Kidney (tissue), 13 donors: ENCODE measurements at regions not wholly inside any gene's neighbourhood (a gene's known extent, or its start where the extent isn't known, plus 50 kb on each side); places are given as distances from the start of the nearest gene placed in this dataset.

ENCODE experiments used
- DNase-seq, 5 donors: peaks; one replicate each; pipeline ENCODE4 v3.0.0-alpha.2; 2013 to 2020
- FAIRE-seq: peaks from 2 replicates; lab custom pipeline; 2012; peaks lifted over from hg19 to GRCh38; lab: Jason Lieb, UNC
- H3K27ac ChIP-seq, 2 donors: one replicate each; pipeline ENCODE4 v1.7.0; 2013; ENCODE audit warnings: low read depth in 2 of 2, low read length in 2 of 2, inconsistent platforms in 1 of 2
- H3K27me3 ChIP-seq: one replicate; pipeline ENCODE4 v1.7.1; 2013; ENCODE audit warnings: low read length, inconsistent platforms; ENCODE audit not compliant: control insufficient read depth, insufficient read depth
- H3K36me3 ChIP-seq, 3 donors: one replicate each; pipeline versions ENCODE4 v1.7.0 to v1.7.1; 2013; ENCODE audit warnings: low read length in 3 of 3, control low read depth in 1 of 3, inconsistent platforms in 1 of 3; ENCODE audit not compliant: insufficient read depth in 3 of 3, control insufficient read depth in 2 of 3
- H3K4me1 ChIP-seq, 3 donors: one replicate each; pipeline versions ENCODE4 v1.7.0 to v1.7.1; 2013; ENCODE audit warnings: low read length in 3 of 3, inconsistent platforms in 1 of 3, low read depth in 1 of 3; ENCODE audit not compliant: control insufficient read depth in 2 of 3, insufficient read depth in 2 of 3
- H3K4me3 ChIP-seq, 3 donors: one replicate each; pipeline versions ENCODE4 v1.7.0 to v1.8.1; 2013; ENCODE audit warnings: low read length in 3 of 3, control low read depth in 1 of 3, inconsistent platforms in 1 of 3
- H3K9ac ChIP-seq, 3 donors: one replicate each; pipeline versions ENCODE4 v1.7.0 to v1.7.1; 2013; ENCODE audit warnings: low read length in 3 of 3, control low read depth in 1 of 3, inconsistent platforms in 1 of 3
- H3K9me3 ChIP-seq, 3 donors: one replicate each; pipeline versions ENCODE4 v1.7.0 to v1.7.1; 2013; ENCODE audit warnings: low read length in 3 of 3, control low read depth in 1 of 3, inconsistent platforms in 1 of 3; ENCODE audit not compliant: control insufficient read depth in 2 of 3, insufficient read depth in 1 of 3
- intact Hi-C: fragments of 100-400 bp; cut with DNase I; formaldehyde crosslinking; loops from one replicate; pipeline ENCODE4 v1.11.1; 2022
- TF ChIP-seq, protein P1 (sequence below): IDR thresholded peaks from 3 replicates; pipeline ENCODE4 v1.5.1; 2012; ENCODE audit warnings: mild to moderate bottlenecking, moderate library complexity, borderline replicate concordance; ENCODE audit not compliant: insufficient read depth; ENCODE audit errors: extremely low read depth
- donor health status: control.
- donor health status: control.
- donor health status: control.
- donor health status: control.
- donor health status: control.
- donor health status: DM: yes; HTN: yes; CAD: no.
- donor health status: Normal renal cell carcinoma (clear cell type).

GRCh38 chr22:48651036-48651890 is 1176.4 kb downstream of the BRD1 start:
- Histone ChIP-seq H3K9ac (no peak overlapping the region), H3K27me3 (no peaks in the 10 kb centered on the region), H3K9me3 (no peaks in the 10 kb centered on the region), H3K4me1 (no peaks in the 10 kb centered on the region), H3K27ac (no peak overlapping the region), H3K4me3 (no peak overlapping the region), H3K36me3 (no peaks in the 10 kb centered on the region)
- no peak for DNase-seq
- intact Hi-C loops: no loop called here
- no peak for FAIRE-seq
- TF ChIP-seq, protein P1, sequence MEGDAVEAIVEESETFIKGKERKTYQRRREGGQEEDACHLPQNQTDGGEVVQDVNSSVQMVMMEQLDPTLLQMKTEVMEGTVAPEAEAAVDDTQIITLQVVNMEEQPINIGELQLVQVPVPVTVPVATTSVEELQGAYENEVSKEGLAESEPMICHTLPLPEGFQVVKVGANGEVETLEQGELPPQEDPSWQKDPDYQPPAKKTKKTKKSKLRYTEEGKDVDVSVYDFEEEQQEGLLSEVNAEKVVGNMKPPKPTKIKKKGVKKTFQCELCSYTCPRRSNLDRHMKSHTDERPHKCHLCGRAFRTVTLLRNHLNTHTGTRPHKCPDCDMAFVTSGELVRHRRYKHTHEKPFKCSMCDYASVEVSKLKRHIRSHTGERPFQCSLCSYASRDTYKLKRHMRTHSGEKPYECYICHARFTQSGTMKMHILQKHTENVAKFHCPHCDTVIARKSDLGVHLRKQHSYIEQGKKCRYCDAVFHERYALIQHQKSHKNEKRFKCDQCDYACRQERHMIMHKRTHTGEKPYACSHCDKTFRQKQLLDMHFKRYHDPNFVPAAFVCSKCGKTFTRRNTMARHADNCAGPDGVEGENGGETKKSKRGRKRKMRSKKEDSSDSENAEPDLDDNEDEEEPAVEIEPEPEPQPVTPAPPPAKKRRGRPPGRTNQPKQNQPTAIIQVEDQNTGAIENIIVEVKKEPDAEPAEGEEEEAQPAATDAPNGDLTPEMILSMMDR: no peak

DNA sequence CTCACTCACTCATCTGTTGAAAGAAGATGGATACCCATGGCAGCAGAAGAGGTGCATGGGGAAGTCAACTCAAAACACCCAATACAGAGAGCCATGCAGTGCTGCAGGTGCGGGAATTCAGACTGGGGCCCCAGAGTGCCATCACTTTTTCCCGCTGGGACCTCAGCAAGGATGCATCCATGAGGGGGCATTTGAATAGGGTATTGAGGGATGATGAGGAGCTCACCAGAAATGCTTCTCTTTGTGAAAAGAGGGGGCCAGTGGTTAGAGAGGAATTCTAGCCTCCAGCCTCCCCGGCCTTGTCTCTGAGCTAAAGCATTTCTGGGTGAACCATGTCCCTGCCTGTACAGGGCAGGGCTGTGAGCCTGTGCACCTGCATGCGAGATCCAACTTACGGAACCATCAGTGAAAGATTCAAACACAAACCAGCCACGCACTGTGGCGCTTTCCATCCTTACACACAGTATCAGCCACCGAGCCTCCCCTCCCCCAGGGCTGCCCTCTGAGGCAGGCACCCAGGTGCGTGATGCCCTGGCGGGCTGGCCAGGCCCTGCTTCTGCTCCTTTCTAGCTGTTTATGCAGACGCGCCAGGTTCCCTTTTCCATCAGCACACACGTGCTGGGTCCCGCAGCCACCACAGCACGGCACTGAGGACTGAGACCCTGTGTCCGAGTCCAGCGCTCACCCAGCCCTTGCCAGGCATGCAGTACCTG is 1177.2 kb downstream of the BRD1 start:
- no peak overlapping the region for H3K9ac ChIP-seq
- no peaks in the 10 kb centered on the region for H3K27me3 ChIP-seq
- no peak overlapping the region for H3K4me3 ChIP-seq
- no peak overlapping the region for H3K27ac ChIP-seq
- no peaks in the 10 kb centered on the region for H3K4me1 ChIP-seq
- no peaks in the 10 kb centered on the region for H3K36me3 ChIP-seq
- no peak for FAIRE-seq
- intact Hi-C loops: no loop called here
- DNase-seq: no peak
- TF ChIP-seq, protein P1: no peak
- no peaks in the 10 kb centered on the region for H3K9me3 ChIP-seq

- H3K36me3 ChIP-seq: no peaks in the 10 kb centered on the region
- no peaks in the 10 kb centered on the region for H3K4me1 ChIP-seq
- DNase-seq (no peak), FAIRE-seq (no peak)
- H3K9me3 ChIP-seq: no peaks in the 10 kb centered on the region
- no peaks in the 10 kb centered on the region for H3K27me3 ChIP-seq
- H3K9ac ChIP-seq: no peak overlapping the region
- no peak overlapping the region for H3K4me3 ChIP-seq
- H3K27ac ChIP-seq: no peak overlapping the region
- TF ChIP-seq, protein P1: no peak
- intact Hi-C loops: no loop called here
These were observed 1178.2 kb downstream of the BRD1 start for GRCh38 chr22:48649466-48649865.
